ENCODE measurements at regions not wholly inside any gene's neighbourhood (a gene's known extent, or its start where the extent isn't known, plus 50 kb on each side); places are given as distances from the start of the nearest gene placed in this dataset.

DNA sequence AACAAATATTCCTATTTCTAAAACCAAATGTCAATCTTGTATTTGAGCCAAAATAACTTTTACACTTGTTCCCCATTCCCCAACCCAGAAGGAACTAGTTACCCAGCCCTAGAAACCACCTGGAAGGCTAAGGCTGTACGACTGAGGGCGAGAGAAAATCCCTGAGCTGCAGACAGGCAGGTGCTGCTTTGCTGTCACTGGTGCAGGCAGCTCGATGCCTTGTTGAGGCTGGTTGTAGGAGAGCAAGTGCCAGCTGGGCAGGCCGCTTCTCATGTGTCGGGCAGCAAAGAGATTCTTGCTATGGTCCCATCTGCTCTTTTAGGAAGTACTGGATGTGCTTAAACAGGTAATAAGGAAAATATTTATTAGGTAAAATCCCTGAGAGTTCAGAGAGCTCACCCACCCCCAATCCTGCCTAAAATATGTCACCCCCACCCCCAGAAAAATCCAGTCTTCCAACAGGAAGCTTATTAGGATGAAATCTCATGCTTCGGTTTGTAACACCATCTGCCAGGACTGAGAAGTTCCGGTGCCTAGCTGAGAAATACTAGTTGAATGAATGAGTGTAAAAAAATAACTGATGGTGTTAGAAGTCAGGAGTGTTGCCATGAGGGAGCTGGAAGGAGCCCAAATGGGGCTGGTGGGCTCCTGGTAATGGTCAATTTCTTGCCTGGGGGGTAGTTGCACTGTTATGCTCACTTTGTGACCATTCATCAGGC lies 91.1 kb upstream of the DMRT1 start:
- Histone ChIP-seq H2AFZ (ENCODE audit: low read length) (no peak overlapping the region; the same call in 1 of the 2 replicates), H4K20me1 (ENCODE audit: insufficient read depth, low read length) (no peaks in the 10 kb centered on the region), H3K9me3 (ENCODE audit: low read length) (no peaks in the 10 kb centered on the region), H3K9me2 (ENCODE audit: insufficient read depth, low read length) (no peaks in the 10 kb centered on the region), H3K4me2 (ENCODE audit: low read length) (peak overlapping the region; percentile 36), H3K36me3 (ENCODE audit: insufficient read depth, low read length) (peaks cover 24% of the 10 kb centered on the region), H3K79me2 (ENCODE audit: insufficient read depth, low read depth, low read length) (no peaks in the 10 kb centered on the region), H3K4me1 (ENCODE audit: insufficient read depth, low read length, poor library complexity, severe bottlenecking) (peaks cover 30% of the 10 kb centered on the region), H3K4me3 (ENCODE audit: low read depth, low read length, poor library complexity, severe bottlenecking) (no peak overlapping the region), H3K27ac (ENCODE audit: low read depth, low read length, poor library complexity, severe bottlenecking) (no peak overlapping the region)
- BruUV-seq (replicated peaks): no TSS peak
- peak; percentile 30 for DNase-seq (ENCODE audit: low spot score)
- CTCF ChIA-PET (ENCODE audit: unreplicated experiment): no interaction called here
- intact Hi-C loops (cut with micrococcal nuclease; ENCODE audit: unreplicated experiment): loop anchor here (2.0 kb wide), 1 partner anchor 40 kb away; no protein-coding TSS in a partner anchor
- TF ChIP-seq, protein P1, sequence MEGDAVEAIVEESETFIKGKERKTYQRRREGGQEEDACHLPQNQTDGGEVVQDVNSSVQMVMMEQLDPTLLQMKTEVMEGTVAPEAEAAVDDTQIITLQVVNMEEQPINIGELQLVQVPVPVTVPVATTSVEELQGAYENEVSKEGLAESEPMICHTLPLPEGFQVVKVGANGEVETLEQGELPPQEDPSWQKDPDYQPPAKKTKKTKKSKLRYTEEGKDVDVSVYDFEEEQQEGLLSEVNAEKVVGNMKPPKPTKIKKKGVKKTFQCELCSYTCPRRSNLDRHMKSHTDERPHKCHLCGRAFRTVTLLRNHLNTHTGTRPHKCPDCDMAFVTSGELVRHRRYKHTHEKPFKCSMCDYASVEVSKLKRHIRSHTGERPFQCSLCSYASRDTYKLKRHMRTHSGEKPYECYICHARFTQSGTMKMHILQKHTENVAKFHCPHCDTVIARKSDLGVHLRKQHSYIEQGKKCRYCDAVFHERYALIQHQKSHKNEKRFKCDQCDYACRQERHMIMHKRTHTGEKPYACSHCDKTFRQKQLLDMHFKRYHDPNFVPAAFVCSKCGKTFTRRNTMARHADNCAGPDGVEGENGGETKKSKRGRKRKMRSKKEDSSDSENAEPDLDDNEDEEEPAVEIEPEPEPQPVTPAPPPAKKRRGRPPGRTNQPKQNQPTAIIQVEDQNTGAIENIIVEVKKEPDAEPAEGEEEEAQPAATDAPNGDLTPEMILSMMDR (conservative IDR thresholded peaks at IDR 0.05; ENCODE audit: low read length): no peak
- no peak for TF ChIP-seq EZH2phosphoT487 (IDR thresholded peaks at IDR 0.05; ENCODE audit: borderline replicate concordance, low read depth, low read length)
- POLR2A ChIA-PET: interaction anchor here (0.6 to 2.1 kb wide), 12 partner anchors 9 to 260 kb away, joined by 3 to 7 read pairs (median 4); no protein-coding TSS in a partner anchor

DNA sequence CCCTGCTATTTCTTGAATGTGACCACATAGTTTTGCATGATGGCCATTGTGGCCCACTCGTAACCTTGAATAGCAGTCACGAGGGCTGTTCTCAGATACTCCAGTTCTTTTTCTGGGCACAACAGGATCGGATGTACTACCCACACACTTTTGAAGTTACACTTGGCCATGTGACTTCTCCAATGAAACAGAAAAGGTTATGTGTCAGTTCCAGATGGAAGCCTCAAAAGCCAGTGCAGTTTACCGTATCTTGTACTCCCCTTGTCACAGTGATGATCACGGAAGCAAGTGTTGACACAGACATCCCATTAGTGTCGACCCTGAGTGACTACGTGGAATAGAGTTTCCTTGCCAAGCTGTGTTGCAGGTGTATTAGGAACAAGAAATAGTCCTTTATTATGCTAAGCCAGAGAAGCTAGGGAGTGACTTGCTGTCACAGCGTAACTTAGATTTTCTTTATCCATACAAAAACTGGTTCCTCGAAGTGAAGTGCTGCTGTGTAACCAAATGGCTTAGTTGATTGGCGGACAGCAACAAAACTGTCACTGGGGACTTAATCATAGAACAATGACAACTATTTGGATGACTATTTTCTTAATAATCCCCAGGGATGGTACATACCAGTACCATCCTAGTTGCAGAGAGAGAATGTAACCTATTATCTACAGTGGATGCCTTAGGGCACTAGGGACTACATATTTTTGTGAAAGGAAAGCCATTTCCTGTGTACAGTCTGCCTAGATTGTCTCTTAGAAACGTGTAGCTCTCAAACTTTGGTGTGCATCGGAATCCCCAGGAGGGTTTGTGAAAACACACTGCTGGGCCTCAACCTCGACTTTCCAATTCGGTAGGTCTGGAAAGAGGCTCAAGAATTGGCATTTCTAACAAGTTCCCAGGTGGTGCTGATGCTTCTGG lies 90.1 kb upstream of the DMRT1 start:
- no peak overlapping the region for H3K4me3 ChIP-seq (ENCODE audit: low read depth, low read length, poor library complexity, severe bottlenecking)
- no peaks in the 10 kb centered on the region for H3K9me2 ChIP-seq (ENCODE audit: insufficient read depth, low read length)
- peak overlapping the region; percentile 36 for H3K4me2 ChIP-seq (ENCODE audit: low read length)
- BruUV-seq (replicated peaks): no TSS peak
- peak; percentile 20 for DNase-seq (ENCODE audit: low spot score)
- peaks cover 15% of the 10 kb centered on the region for H3K36me3 ChIP-seq (ENCODE audit: insufficient read depth, low read length)
- TF ChIP-seq, protein P1 (conservative IDR thresholded peaks at IDR 0.05; ENCODE audit: low read length): no peak
- TF ChIP-seq EZH2phosphoT487 (IDR thresholded peaks at IDR 0.05; ENCODE audit: borderline replicate concordance, low read depth, low read length): no peak
- ChIA-PET POLR2A (interaction anchor here (0.5 to 1.6 kb wide), 8 partner anchors 9 to 388 kb away, joined by 3 to 7 read pairs (median 3); no protein-coding TSS in a partner anchor), CTCF (ENCODE audit: unreplicated experiment) (no interaction called here)
- H3K9me3 ChIP-seq (ENCODE audit: low read length): no peaks in the 10 kb centered on the region
- no peak overlapping the region for H3K27ac ChIP-seq (ENCODE audit: low read depth, low read length, poor library complexity, severe bottlenecking)
- no peak overlapping the region; the same call in 1 of the 2 replicates for H2AFZ ChIP-seq (ENCODE audit: low read length)
- intact Hi-C loops (cut with micrococcal nuclease; ENCODE audit: unreplicated experiment): loop anchor here (2.0 kb wide), 1 partner anchor 41 kb away; no protein-coding TSS in a partner anchor
- no peaks in the 10 kb centered on the region for H4K20me1 ChIP-seq (ENCODE audit: insufficient read depth, low read length)
- H3K4me1 ChIP-seq (ENCODE audit: insufficient read depth, low read length, poor library complexity, severe bottlenecking): peaks cover 30% of the 10 kb centered on the region
- no peaks in the 10 kb centered on the region for H3K79me2 ChIP-seq (ENCODE audit: insufficient read depth, low read depth, low read length)

All from OCI-LY7 (cell line).